Right lobe of liver (tissue), 6 donors: ENCODE measurements at regions not wholly inside any gene's neighbourhood (a gene's known extent, or its start where the extent isn't known, plus 50 kb on each side); places are given as distances from the start of the nearest gene placed in this dataset.

ENCODE experiments used
- ATAC-seq, 4 donors: fragments of 200-7000 bp; cut with Tn5 transposase; one replicate each; pipeline ENCODE4 v1.9.1; 2020; ENCODE audit warnings: mild to moderate bottlenecking in 4 of 4, moderate library complexity in 4 of 4
- DNase-seq, 3 donors: peaks; one replicate each; pipeline ENCODE4 v3.0.0-alpha.2; 2020
- H3K27ac ChIP-seq, 3 donors: fragments of 200-600 bp; one replicate each; pipeline ENCODE4 v1.8.0; 2022
- H3K27me3 ChIP-seq, 2 donors: fragments of 200-600 bp; one replicate each; pipeline ENCODE4 v1.8.0; 2022
- H3K36me3 ChIP-seq, 4 donors: fragments of 200-600 bp; sonication (generic) in 1 of 4; one replicate each; pipeline versions ENCODE4 v1.5.1 to v1.8.0; 2017 to 2022; ENCODE audit warnings: control low read depth in 1 of 4
- H3K4me1 ChIP-seq, 4 donors: fragments of 200-600 bp; sonication (generic) in 1 of 4; one replicate each; pipeline versions ENCODE4 v1.5.1 to v1.8.0; 2017 to 2022; ENCODE audit warnings: control low read depth in 1 of 4
- H3K4me3 ChIP-seq, 3 donors: fragments of 200-600 bp; one replicate each; pipeline ENCODE4 v1.8.0; 2022
- H3K9me3 ChIP-seq, 4 donors: fragments of 200-600 bp; sonication (generic) in 1 of 4; one replicate each; pipeline versions ENCODE4 v1.5.1 to v1.8.0; 2017 to 2022; ENCODE audit warnings: control low read depth in 1 of 4
- POLR2A ChIP-seq: fragments of 450-650 bp; IDR thresholded peaks from one replicate; pipeline ENCODE4 v1.6.1; 2017; ENCODE audit warnings: antibody characterized with exemption, mild to moderate bottlenecking
- WGBS: methylation state at CpG from one replicate; pipeline ENCODE4 v1.1.6; 2018; ENCODE audit warnings: low coverage, low lambda C conversion rate; ENCODE audit not compliant: insufficient coverage; ENCODE audit errors: missing lambda C conversion rate; 5-methylcytosine and 5-hydroxymethylcytosine counted together
- intact Hi-C, 2 donors: fragments of 100-400 bp; cut with DNase I; formaldehyde crosslinking; loops; one replicate each; pipeline versions ENCODE4 v1.11.2 to v1.14.1; 2022
- TF ChIP-seq, protein P1 (sequence below), 4 donors: fragments of 200-600 bp in 3 of 4; fragments of 450-650 bp in 1 of 4; IDR thresholded peaks; one replicate each; pipeline versions ENCODE4 v1.5.1 to v1.8.0; 2016 to 2022; ENCODE audit warnings: antibody characterized with exemption in 4 of 4, mild to moderate bottlenecking in 2 of 4
- donor health status: DM: no; HTN: yes; CAD: no.
- donor health status: DM: no; HTN: no; CAD: no.
- donor health status: DM: no; HTN: no; CAD: no.
- donor health status: DM: no; HTN: yes; CAD: no.
- donor health status: DM: no; HTN: yes; CAD: no.

DNA sequence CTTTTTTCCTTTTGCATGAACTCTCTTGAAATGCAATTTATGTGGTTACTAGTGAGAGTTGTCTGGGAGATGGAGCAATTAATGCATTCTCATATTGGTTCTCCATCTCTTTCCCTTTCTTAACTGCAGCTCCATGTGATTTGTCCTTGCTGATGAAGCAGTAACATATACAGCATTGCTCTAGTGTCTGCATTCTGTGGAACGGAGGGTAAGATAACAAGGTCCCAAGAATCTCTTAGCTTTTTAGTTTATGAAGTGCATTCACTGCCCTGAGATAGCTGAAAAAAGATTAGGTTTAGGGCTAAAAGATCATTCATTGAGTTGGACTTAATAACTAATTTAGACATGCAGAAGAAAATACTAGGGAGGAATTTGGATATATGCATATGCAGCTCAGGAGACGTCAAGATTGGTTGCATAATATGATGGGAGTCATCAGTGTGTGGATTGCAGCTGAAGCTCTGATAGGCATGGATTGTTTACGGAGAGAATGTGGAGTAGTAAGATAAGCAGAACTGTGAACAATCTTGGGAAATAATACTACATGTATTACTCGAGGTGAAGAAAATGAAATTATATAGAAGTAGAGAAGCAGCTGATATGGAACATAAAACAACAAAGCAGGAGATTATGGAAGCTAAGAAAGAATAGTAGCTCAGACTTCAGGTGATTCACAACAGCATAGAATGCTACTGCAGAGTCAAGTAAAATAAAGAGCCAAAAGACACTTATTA, 404.7 kb downstream of the ARL4A start:
- no peaks in the 10 kb centered on the region for H3K9me3 ChIP-seq
- H3K4me1 ChIP-seq: peaks cover 0 to 24% (median 8%) of the 10 kb centered on the region in 4 donors
- peak; percentile 20 to 73 (median 52) for ATAC-seq
- no peak overlapping the region for H3K4me3 ChIP-seq
- intact Hi-C loops: no loop called here
- TF ChIP-seq, protein P1, sequence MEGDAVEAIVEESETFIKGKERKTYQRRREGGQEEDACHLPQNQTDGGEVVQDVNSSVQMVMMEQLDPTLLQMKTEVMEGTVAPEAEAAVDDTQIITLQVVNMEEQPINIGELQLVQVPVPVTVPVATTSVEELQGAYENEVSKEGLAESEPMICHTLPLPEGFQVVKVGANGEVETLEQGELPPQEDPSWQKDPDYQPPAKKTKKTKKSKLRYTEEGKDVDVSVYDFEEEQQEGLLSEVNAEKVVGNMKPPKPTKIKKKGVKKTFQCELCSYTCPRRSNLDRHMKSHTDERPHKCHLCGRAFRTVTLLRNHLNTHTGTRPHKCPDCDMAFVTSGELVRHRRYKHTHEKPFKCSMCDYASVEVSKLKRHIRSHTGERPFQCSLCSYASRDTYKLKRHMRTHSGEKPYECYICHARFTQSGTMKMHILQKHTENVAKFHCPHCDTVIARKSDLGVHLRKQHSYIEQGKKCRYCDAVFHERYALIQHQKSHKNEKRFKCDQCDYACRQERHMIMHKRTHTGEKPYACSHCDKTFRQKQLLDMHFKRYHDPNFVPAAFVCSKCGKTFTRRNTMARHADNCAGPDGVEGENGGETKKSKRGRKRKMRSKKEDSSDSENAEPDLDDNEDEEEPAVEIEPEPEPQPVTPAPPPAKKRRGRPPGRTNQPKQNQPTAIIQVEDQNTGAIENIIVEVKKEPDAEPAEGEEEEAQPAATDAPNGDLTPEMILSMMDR (IDR thresholded peaks at IDR 0.05): no peak
- TF ChIP-seq POLR2A: no peak
- 30% methylated on average over 4 of the region's 4 CpGs for WGBS
- no peak for DNase-seq
- no peak overlapping the region for H3K27ac ChIP-seq
- no peaks in the 10 kb centered on the region for H3K27me3 ChIP-seq
- H3K36me3 ChIP-seq: no peaks in the 10 kb centered on the region

DNA sequence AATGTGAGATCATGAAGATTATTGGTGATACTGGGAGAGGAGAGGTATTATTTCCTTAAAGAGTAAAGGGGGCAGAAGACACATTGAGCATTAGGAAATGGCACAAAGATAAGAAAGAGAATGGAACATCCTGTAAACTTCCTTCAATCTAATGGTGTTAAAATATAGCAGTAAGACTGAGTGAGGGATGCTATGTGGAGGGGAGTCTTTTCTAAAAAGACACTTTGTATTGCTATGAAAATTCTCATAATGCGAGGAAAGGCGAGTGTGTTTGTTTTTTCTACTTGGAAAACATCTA, 405.2 kb downstream of the ARL4A start:
- H3K4me3 ChIP-seq: no peak overlapping the region
- peaks cover 0 to 29% (median 9%) of the 10 kb centered on the region in 4 donors for H3K4me1 ChIP-seq
- WGBS: 45% methylated on average over 2 of the region's 2 CpGs
- H3K36me3 ChIP-seq: no peaks in the 10 kb centered on the region
- TF ChIP-seq, protein P1 (IDR thresholded peaks at IDR 0.05): no peak
- TF ChIP-seq POLR2A: no peak
- ATAC-seq (peak; percentile 4 to 72 (median 28)), DNase-seq (no peak)
- H3K27ac ChIP-seq: no peak overlapping the region
- H3K27me3 ChIP-seq: no peaks in the 10 kb centered on the region
- H3K9me3 ChIP-seq: no peaks in the 10 kb centered on the region
- intact Hi-C loops: no loop called here

DNA sequence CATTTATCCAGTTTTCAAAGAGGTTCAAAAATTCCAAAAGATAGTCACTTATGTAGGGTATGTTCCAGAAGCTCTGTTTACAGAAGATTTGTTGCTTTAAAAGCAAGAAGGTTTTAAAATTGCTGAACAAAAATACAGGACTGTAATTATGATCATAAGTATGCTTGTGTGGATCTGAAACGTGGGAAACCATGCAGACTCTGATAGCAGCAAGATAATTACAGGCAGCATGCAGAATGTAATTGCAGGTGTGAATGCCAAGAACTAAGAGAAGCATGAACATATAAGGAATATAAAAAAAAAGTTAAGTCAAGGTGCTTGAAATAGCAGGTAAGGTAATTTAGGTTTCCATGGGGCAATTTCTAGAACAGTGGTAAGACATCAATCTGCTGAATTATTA, 405.7 kb downstream of the ARL4A start:
- DNase-seq: no peak
- ATAC-seq: no peak
- no peaks in the 10 kb centered on the region for H3K9me3 ChIP-seq
- intact Hi-C loops: no loop called here
- no peak overlapping the region for H3K4me3 ChIP-seq
- WGBS: 6% methylated on average over 1 of the region's 1 CpG
- peaks cover 0 to 34% (median 9%) of the 10 kb centered on the region in 4 donors for H3K4me1 ChIP-seq
- no peak overlapping the region for H3K27ac ChIP-seq
- TF ChIP-seq, protein P1 (IDR thresholded peaks at IDR 0.05): no peak
- TF ChIP-seq POLR2A: no peak
- H3K36me3 ChIP-seq: no peaks in the 10 kb centered on the region
- no peaks in the 10 kb centered on the region for H3K27me3 ChIP-seq

DNA sequence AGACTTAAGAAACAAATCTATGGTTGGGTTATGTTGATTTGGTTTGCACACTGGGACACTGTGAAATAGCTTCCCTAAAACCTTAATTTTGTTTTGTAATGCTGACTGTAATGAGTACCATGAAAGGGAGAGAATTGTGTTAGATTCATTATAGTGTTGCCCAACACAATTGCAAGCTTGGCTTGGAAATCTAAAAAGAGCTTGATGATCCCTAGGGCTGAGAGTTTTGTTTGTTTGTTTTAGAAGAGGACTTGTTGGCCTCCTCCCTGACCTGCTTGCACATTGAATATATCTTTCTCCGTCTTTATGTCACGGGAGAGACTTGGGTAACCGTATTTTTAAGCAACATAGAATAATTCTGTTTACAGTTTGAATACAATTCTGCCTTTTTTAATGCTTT, 410.1 kb downstream of the ARL4A start:
- no peak for DNase-seq
- Histone ChIP-seq H3K9me3 (no peaks in the 10 kb centered on the region), H3K27ac (no peak overlapping the region), H3K4me1 (peaks cover 0 to 14% (median 2%) of the 10 kb centered on the region in 4 donors), H3K4me3 (no peak overlapping the region), H3K27me3 (no peaks in the 10 kb centered on the region), H3K36me3 (no peaks in the 10 kb centered on the region)
- WGBS: 14% methylated on average over 3 of the region's 3 CpGs
- intact Hi-C loops: no loop called here
- TF ChIP-seq, protein P1 (IDR thresholded peaks at IDR 0.05): no peak
- TF ChIP-seq POLR2A: no peak
- ATAC-seq: peak; percentile 84 to 93 (median 88)
